BE2C (cell line): ENCODE measurements at regions not wholly inside any gene's neighbourhood (a gene's known extent, or its start where the extent isn't known, plus 50 kb on each side); places are given as distances from the start of the nearest gene placed in this dataset.

Source experiments
- DNase-seq: peaks from one replicate; pipeline ENCODE4 v3.0.0-alpha.2; 2020
- H3K27me3 ChIP-seq: fragments of 250-450 bp; sonication (Bioruptor Pico); 2 replicates; pipeline ENCODE4 v1.5.1; 2020; ENCODE audit warnings: mild to moderate bottlenecking
- H3K36me3 ChIP-seq: fragments of 250-450 bp; sonication (Bioruptor Pico); 2 replicates; pipeline ENCODE4 v1.5.1; 2020; ENCODE audit warnings: mild to moderate bottlenecking
- H3K4me1 ChIP-seq: fragments of 250-450 bp; sonication (Bioruptor Pico); 2 replicates; pipeline ENCODE4 v1.5.1; 2020
- H3K4me3 ChIP-seq: 2 replicates; pipeline ENCODE4 v1.5.1; 2011; ENCODE audit warnings: low read depth, low read length
- H3K9me3 ChIP-seq: fragments of 250-450 bp; sonication (Bioruptor Pico); 2 replicates; pipeline ENCODE4 v1.5.1; 2020
- CTCF ChIP-seq: IDR thresholded peaks from 2 replicates; pipeline ENCODE4 v1.5.1; 2012; ENCODE audit warnings: mild to moderate bottlenecking, low read depth, low read length

GRCh38 chr4:11693693-11694092 is 265.0 kb upstream of the HS3ST1 start:
- no peaks in the 10 kb centered on the region for H3K4me1 ChIP-seq
- no peak for DNase-seq
- no peaks in the 10 kb centered on the region for H3K9me3 ChIP-seq
- no peak overlapping the region for H3K4me3 ChIP-seq
- H3K36me3 ChIP-seq: no peaks in the 10 kb centered on the region
- no peak for TF ChIP-seq CTCF
- H3K27me3 ChIP-seq: no peaks in the 10 kb centered on the region

GRCh38 chr4:11691236-11691635 is 262.5 kb upstream of the HS3ST1 start:
- TF ChIP-seq CTCF: no peak
- no peak overlapping the region for H3K4me3 ChIP-seq
- no peaks in the 10 kb centered on the region for H3K4me1 ChIP-seq
- no peak for DNase-seq
- H3K36me3 ChIP-seq: no peaks in the 10 kb centered on the region
- H3K9me3 ChIP-seq: no peaks in the 10 kb centered on the region
- H3K27me3 ChIP-seq: no peaks in the 10 kb centered on the region

- H3K4me1 ChIP-seq: no peaks in the 10 kb centered on the region
- no peak for TF ChIP-seq CTCF
- no peaks in the 10 kb centered on the region for H3K36me3 ChIP-seq
- no peaks in the 10 kb centered on the region for H3K9me3 ChIP-seq
- no peak for DNase-seq
- no peaks in the 10 kb centered on the region for H3K27me3 ChIP-seq
- no peak overlapping the region for H3K4me3 ChIP-seq
These were observed 259.0 kb upstream of the HS3ST1 start for GRCh38 chr4:11687727-11688126.

- H3K4me3 ChIP-seq: no peak overlapping the region
- H3K9me3 ChIP-seq: no peaks in the 10 kb centered on the region
- no peaks in the 10 kb centered on the region for H3K27me3 ChIP-seq
- H3K36me3 ChIP-seq: no peaks in the 10 kb centered on the region
- no peak for TF ChIP-seq CTCF
- no peak for DNase-seq
- no peaks in the 10 kb centered on the region for H3K4me1 ChIP-seq
These were observed 256.8 kb upstream of the HS3ST1 start for GRCh38 chr4:11685481-11685880.

- no peak for TF ChIP-seq CTCF
- DNase-seq: no peak
- no peaks in the 10 kb centered on the region for H3K36me3 ChIP-seq
- H3K4me3 ChIP-seq: no peak overlapping the region
- H3K4me1 ChIP-seq: no peaks in the 10 kb centered on the region
- no peaks in the 10 kb centered on the region; the same call in 1 of the 2 replicates for H3K9me3 ChIP-seq
- no peaks in the 10 kb centered on the region for H3K27me3 ChIP-seq
These were observed 246.5 kb upstream of the HS3ST1 start for GRCh38 chr4:11675051-11675800.

- Histone ChIP-seq H3K4me1 (no peaks in the 10 kb centered on the region), H3K4me3 (no peak overlapping the region), H3K27me3 (no peaks in the 10 kb centered on the region), H3K36me3 (no peaks in the 10 kb centered on the region), H3K9me3 (no peaks in the 10 kb centered on the region; the same call in 1 of the 2 replicates)
- DNase-seq: no peak
- no peak for TF ChIP-seq CTCF
These were observed 241.6 kb upstream of the HS3ST1 start for GRCh38 chr4:11670304-11670703.
